ENCODE measurements at regions not wholly inside any gene's neighbourhood (a gene's known extent, or its start where the extent isn't known, plus 50 kb on each side); places are given as distances from the start of the nearest gene placed in this dataset.

DNA sequence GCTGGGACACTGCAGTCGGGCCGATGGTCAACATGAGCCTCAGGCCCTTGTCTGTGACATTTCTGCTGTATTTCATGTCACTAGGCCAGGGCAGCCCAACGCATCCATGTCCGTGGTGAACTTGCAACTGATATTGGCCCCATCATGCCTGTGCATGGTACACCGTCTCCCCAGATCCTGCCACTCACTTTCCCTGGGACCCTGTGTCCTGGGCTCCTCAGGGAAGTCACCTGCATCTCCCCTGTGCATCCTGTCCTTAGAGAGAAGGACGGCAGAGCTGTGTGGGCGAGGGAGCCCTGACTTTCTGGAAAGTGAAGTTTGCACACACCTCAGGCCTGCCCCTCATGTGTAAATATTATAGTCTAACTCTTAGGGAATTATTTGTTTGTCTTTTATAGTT lies 123.3 kb downstream of the ACKR3 start:
- no peak for TF ChIP-seq POLR2A (IDR thresholded peaks at IDR 0.05; ENCODE audit: insufficient read depth in 1 of 2, low read depth in 2 of 2, low read length in 2 of 2)
- no peak for TF ChIP-seq RFX1 (IDR thresholded peaks at IDR 0.05)
- no peak for TF ChIP-seq CTCF (CRISPR knock-in tag; IDR thresholded peaks at IDR 0.05)
- no peak for TF ChIP-seq ZNF232 (CRISPR knock-in tag; IDR thresholded peaks at IDR 0.05; ENCODE audit: borderline replicate concordance)
- TF ChIP-seq, protein P1, sequence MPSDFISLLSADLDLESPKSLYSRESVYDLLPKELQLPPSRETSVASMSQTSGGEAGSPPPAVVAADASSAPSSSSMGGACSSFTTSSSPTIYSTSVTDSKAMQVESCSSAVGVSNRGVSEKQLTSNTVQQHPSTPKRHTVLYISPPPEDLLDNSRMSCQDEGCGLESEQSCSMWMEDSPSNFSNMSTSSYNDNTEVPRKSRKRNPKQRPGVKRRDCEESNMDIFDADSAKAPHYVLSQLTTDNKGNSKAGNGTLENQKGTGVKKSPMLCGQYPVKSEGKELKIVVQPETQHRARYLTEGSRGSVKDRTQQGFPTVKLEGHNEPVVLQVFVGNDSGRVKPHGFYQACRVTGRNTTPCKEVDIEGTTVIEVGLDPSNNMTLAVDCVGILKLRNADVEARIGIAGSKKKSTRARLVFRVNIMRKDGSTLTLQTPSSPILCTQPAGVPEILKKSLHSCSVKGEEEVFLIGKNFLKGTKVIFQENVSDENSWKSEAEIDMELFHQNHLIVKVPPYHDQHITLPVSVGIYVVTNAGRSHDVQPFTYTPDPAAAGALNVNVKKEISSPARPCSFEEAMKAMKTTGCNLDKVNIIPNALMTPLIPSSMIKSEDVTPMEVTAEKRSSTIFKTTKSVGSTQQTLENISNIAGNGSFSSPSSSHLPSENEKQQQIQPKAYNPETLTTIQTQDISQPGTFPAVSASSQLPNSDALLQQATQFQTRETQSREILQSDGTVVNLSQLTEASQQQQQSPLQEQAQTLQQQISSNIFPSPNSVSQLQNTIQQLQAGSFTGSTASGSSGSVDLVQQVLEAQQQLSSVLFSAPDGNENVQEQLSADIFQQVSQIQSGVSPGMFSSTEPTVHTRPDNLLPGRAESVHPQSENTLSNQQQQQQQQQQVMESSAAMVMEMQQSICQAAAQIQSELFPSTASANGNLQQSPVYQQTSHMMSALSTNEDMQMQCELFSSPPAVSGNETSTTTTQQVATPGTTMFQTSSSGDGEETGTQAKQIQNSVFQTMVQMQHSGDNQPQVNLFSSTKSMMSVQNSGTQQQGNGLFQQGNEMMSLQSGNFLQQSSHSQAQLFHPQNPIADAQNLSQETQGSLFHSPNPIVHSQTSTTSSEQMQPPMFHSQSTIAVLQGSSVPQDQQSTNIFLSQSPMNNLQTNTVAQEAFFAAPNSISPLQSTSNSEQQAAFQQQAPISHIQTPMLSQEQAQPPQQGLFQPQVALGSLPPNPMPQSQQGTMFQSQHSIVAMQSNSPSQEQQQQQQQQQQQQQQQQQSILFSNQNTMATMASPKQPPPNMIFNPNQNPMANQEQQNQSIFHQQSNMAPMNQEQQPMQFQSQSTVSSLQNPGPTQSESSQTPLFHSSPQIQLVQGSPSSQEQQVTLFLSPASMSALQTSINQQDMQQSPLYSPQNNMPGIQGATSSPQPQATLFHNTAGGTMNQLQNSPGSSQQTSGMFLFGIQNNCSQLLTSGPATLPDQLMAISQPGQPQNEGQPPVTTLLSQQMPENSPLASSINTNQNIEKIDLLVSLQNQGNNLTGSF (CRISPR knock-in tag; IDR thresholded peaks at IDR 0.05), result no peak
- TF ChIP-seq, protein P2, sequence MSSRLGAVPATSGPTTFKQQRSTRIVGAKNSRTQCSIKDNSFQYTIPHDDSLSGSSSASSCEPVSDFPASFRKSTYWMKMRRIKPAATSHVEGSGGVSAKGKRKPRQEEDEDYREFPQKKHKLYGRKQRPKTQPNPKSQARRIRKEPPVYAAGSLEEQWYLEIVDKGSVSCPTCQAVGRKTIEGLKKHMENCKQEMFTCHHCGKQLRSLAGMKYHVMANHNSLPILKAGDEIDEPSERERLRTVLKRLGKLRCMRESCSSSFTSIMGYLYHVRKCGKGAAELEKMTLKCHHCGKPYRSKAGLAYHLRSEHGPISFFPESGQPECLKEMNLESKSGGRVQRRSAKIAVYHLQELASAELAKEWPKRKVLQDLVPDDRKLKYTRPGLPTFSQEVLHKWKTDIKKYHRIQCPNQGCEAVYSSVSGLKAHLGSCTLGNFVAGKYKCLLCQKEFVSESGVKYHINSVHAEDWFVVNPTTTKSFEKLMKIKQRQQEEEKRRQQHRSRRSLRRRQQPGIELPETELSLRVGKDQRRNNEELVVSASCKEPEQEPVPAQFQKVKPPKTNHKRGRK (CRISPR knock-in tag; IDR thresholded peaks at IDR 0.05), result no peak

All from HepG2 (cell line).